ENCODE measurements at regions not wholly inside any gene's neighbourhood (a gene's known extent, or its start where the extent isn't known, plus 50 kb on each side); places are given as distances from the start of the nearest gene placed in this dataset.

DNA sequence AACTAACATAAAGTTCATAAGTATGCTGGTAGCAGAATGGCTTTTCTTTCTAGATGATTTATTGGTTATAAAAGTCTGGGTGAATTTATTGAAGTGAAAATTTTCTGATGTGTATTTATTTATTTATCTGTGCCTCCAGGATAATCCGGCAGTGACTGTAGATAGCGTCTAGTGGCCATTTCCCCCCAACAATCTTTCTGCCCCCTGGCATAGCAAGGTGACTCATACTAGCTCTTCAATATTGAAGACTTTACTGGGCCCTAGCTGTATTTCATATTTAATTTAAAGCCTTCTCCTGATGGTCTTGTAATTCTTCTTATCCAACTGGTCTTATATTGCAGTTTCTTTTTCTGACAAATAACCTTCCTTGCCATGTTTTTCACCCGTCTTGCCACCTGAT, 154.1 kb upstream of the SGK1 start:
- H3K27ac ChIP-seq = no peak overlapping the region
- no peak for TF ChIP-seq CTCF (conservative IDR thresholded peaks at IDR 0.05)
- no peak for TF ChIP-seq ZFX (IDR thresholded peaks at IDR 0.05)

GRCh38 chr6:134470457-134470975, 152.6 kb upstream of the SGK1 start:
- TF ChIP-seq ZFX (IDR thresholded peaks at IDR 0.05) (no peak), CTCF (conservative IDR thresholded peaks at IDR 0.05) (no peak)
- no peak overlapping the region for H3K27ac ChIP-seq

GRCh38 chr6:134469702-134470456, 152.0 kb upstream of the SGK1 start:
- TF ChIP-seq ZFX (IDR thresholded peaks at IDR 0.05) = no peak
- no peak for TF ChIP-seq CTCF (conservative IDR thresholded peaks at IDR 0.05)
- H3K27ac ChIP-seq = no peak overlapping the region

DNA sequence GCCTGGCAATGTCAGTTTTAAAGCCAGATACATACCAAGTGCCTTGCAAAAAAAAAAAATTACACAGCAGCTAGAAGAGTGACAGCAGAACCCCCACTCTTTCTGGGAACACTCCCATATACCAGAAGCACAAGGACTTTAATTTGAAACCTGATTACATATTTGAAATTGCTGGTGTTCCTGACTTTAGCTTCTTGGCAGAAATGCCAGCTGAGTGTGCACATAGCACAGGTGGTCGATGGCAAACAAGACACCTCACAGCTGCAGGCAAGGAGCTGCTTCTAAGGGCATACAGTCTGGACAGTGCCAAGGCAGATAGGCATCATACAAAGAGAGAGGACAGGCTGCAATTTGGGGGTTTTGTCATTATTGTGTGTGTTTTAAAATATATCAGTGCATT, 150.7 kb upstream of the SGK1 start:
- TF ChIP-seq CTCF (conservative IDR thresholded peaks at IDR 0.05) (no peak), ZFX (IDR thresholded peaks at IDR 0.05) (no peak)
- H3K27ac ChIP-seq = no peak overlapping the region

DNA sequence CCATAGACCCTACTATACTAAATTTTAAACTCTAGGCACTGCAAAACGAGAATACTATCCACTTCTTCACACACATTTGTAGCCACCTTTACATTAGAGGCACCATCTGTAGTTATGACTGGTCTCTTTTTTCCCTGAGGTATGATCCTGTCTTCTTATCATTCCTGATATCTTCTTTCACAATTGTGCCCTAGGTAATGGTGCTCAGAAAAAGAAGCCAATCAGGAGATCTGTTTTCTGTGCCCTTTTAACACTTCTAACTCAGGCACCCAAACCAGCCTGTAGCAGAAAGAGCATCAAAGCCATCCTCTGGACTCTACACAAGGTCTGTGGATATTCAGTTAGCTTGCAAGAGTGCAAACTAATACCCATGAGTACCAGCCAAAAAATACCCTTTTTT, 149.7 kb upstream of the SGK1 start:
- TF ChIP-seq CTCF (conservative IDR thresholded peaks at IDR 0.05) = no peak
- TF ChIP-seq ZFX (IDR thresholded peaks at IDR 0.05) = no peak
- no peak overlapping the region for H3K27ac ChIP-seq

GRCh38 chr6:134466771-134467525, 149.0 kb upstream of the SGK1 start:
- no peak for TF ChIP-seq ZFX (IDR thresholded peaks at IDR 0.05)
- no peak for TF ChIP-seq CTCF (conservative IDR thresholded peaks at IDR 0.05)
- H3K27ac ChIP-seq = no peak overlapping the region
